ENCODE measurements at regions not wholly inside any gene's neighbourhood (a gene's known extent, or its start where the extent isn't known, plus 50 kb on each side); places are given as distances from the start of the nearest gene placed in this dataset.

- DNase-seq = no peak
Measured at GRCh38 chr15:70547846-70548487, 215.4 kb downstream of the UACA start.

GRCh38 chr15:70545526-70545925 lies 217.8 kb downstream of the UACA start:
- DNase-seq = no peak

GRCh38 chr15:70541511-70541910 lies 221.8 kb downstream of the UACA start:
- no peak for DNase-seq

- no peak for DNase-seq
Measured at GRCh38 chr15:70539912-70540530, 223.3 kb downstream of the UACA start.

- DNase-seq = no peak
Measured at GRCh38 chr15:70539409-70539808, 223.9 kb downstream of the UACA start.

GRCh38 chr15:70538278-70538677 lies 225.1 kb downstream of the UACA start:
- DNase-seq = peak; percentile 12

GRCh38 chr15:70535955-70536338 lies 227.4 kb downstream of the UACA start:
- DNase-seq = no peak

GRCh38 chr15:70535071-70535954 lies 228.0 kb downstream of the UACA start:
- no peak for DNase-seq

- DNase-seq = no peak
Measured at GRCh38 chr15:70533931-70534742, 229.2 kb downstream of the UACA start.

GRCh38 chr15:70532531-70533186 lies 230.7 kb downstream of the UACA start:
- no peak for DNase-seq

GRCh38 chr15:70531576-70531975 lies 231.8 kb downstream of the UACA start:
- no peak for DNase-seq

- DNase-seq = no peak
Measured at GRCh38 chr15:70530906-70531305, 232.5 kb downstream of the UACA start.

GRCh38 chr15:70530503-70530902 lies 232.9 kb downstream of the UACA start:
- DNase-seq = no peak

- DNase-seq = no peak
Measured at GRCh38 chr15:70530017-70530499, 233.3 kb downstream of the UACA start.

GRCh38 chr15:70528816-70529215 lies 234.5 kb downstream of the UACA start:
- DNase-seq = no peak

GRCh38 chr15:70528270-70528706 lies 235.1 kb downstream of the UACA start:
- DNase-seq = peak; percentile 89

- DNase-seq = no peak
Measured at GRCh38 chr15:70526974-70527325, 236.4 kb downstream of the UACA start.

GRCh38 chr15:70526221-70526973 lies 237.0 kb downstream of the UACA start:
- DNase-seq = no peak

- peak; percentile 37 for DNase-seq
Measured at GRCh38 chr15:70525551-70525950, 237.8 kb downstream of the UACA start.

GRCh38 chr15:70524470-70524869 lies 238.9 kb downstream of the UACA start:
- DNase-seq = no peak

GRCh38 chr15:70523616-70524015 lies 239.7 kb downstream of the UACA start:
- no peak for DNase-seq

- no peak for DNase-seq
Measured at GRCh38 chr15:70523192-70523591, 240.2 kb downstream of the UACA start.
